ENCODE measurements at regions not wholly inside any gene's neighbourhood (a gene's known extent, or its start where the extent isn't known, plus 50 kb on each side); places are given as distances from the start of the nearest gene placed in this dataset.
"Not testable (repeated sequence)": the region's sequence is repeated elsewhere in the genome, so short reads cannot be mapped to it uniquely, and the experiment has no call there.

DNA sequence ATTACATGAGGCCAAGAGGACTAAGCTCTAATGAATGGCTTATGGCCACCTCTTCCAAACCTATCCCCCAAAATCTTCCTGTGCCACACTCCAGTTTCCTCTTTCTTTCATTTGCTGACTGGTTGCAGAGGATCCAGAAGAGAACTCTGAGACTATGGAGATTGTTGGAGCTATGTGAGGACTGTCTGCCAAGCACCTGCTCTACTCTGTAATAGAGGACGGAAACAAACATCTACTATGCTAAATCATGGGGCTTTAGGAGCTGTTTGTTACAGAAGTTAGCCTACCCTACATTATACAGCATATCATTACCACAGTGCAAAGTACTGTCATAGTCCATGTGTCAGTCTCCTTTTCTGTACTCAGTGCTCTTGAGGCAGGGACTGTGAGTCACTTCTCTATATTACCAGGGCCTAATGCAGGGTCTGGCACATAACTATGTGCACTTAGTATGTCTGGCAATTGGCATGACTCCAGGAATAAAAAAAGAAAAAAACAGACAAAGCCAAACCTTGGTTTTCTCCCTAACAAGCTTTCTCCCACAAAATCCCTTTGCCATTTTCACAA, 95.1 kb downstream of the RPAP3 start:
- no peak for DNase-seq

DNA sequence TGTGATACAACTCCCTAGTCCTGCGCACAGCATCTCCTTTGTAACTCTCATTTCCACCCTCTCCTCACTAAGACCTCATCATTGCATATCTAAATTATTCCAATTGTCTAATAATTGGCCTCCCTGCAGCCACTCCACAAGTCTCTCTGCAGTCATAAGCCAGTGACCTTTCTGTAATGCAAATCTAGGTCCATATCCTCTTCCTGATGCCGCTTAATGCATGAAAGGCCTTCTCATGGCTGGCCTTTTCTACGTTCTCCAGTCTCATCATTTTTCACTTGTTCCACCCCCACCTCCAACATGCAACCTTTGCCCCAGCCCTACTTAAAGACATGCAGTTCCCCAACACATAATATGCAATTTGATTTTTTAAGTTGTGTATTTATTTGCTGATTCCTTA, 96.0 kb downstream of the RPAP3 start:
- no peak for DNase-seq

DNA sequence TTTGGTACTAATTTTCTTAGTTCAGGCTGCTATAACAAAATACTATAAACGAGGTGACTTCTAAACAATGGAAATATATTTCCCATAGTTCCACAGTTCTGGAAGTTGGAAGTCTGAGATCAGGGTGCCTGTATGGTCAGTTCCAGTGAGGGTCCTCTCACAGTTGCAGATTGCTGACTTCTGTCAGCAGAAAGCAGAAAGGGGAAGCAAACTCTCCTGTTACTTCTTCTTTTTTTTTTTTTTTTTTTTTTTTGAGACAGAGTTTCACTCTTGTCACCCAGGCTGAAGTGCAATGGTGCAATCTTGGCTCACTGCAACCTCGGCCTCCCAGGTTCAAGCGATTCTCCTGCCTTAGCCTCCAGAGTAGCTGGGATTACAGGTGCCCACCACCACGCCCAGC, 97.2 kb downstream of the RPAP3 start:
- not testable (repeated sequence) for DNase-seq

GRCh38 chr12:47604221-47604873, 101.5 kb downstream of the RPAP3 start:
- DNase-seq = no peak

DNA sequence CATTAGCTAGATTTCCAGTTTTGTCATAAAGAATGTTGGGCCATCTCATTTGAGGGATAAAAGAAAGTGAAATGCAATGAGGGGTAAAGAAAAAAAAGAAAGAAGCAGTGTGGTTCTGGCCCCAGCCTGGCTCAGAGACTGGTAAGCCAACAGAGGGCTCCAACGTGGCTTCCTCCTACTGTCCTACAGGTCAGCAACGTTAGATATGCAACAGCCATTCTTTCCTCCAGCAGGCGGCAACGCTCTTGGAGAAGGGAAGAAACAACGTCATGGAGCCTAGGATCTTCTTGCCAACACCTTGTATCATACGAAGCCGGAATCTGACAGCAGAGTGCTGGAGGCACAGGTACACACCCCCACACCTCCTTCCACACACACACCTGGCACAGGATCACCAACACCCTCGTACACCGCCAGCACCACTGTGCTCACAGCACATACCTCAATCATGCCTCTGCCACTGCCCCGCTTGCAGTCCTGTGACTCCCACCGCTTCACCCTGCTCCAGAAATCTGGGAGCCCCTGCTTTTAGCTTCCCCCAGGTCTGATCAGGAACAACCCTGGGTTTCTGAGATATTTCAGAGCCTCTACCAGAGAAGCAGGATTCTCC, 102.8 kb downstream of the RPAP3 start:
- no peak for DNase-seq

GRCh38 chr12:47602325-47602724, 103.5 kb downstream of the RPAP3 start:
- no peak for DNase-seq

- no peak for DNase-seq
These were observed 104.8 kb downstream of the RPAP3 start for GRCh38 chr12:47601071-47601470.

DNA sequence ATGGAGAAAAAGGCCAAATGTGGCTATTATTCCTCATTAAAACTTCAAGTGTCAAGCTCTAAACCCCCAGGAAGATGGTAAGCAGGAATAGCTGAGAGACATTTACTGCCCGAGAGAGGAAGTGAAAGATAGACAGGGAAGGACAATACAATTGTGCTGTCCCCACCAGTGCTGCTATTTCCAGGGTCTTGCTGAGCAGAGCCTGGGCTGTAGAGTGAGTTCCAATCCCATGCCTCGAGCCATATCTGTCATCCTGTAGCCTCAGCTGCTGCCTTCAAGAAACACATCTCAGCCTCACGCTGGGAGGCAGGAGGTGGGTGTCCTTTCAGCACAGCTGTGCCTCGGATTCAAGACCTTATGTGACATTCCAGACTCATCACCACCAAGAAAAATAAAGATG, 114.0 kb downstream of the RPAP3 start:
- no peak for DNase-seq

DNA sequence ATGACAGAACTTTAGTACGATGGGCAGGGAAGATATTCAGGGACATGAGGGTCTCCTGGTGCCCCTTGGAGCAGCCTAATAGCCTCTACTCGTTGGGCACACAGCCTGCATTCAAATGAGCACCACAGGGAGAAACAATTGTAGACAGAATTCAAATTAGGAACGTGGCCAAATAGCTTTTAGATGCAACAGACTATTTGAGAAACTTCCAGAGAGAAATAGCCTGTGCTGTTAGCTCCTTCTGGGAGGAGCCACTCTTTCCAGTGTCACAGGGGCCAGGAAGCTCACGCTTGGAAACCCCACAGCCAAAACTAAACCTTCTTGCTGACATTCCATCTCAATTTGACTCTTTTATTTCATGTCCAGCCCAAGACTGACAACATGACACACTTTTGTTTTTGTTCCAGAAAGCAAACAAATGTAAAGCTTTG, 114.5 kb downstream of the RPAP3 start:
- DNase-seq = no peak

GRCh38 chr12:47590771-47591360, 115.0 kb downstream of the RPAP3 start:
- DNase-seq = no peak

DNA sequence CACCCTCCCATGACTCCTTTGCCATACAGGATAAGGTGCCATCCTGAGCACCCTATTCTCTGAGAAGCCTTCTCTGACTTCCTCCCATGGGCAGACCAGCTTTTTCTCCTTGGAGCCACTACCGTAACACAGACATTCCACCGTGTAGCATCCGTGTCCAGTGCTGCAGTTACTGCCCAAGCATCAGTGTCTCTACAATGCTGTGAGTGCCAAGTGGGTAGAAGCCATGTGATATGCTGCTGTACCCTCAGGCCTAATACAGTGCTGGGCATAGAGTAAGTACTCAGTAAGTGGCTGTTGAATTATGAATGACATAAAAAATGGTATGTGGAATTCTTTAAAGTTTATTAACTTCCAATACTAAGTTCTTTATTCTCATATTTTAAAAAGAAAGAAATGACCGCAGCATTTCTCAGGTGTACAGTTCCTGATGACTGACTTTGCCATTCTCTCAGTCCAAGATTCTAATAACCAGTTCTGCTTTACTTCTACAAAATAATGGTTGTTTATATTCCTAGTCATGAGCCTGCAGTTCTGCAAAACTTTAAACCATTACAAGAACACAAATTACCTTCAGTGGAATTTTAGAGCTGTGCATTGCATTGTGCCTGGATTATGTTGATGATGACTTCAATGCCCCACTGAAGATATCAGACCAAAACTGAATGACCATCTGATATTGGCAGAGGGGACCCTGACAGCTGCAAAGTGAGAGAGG, 118.7 kb downstream of the RPAP3 start:
- DNase-seq = no peak

DNA sequence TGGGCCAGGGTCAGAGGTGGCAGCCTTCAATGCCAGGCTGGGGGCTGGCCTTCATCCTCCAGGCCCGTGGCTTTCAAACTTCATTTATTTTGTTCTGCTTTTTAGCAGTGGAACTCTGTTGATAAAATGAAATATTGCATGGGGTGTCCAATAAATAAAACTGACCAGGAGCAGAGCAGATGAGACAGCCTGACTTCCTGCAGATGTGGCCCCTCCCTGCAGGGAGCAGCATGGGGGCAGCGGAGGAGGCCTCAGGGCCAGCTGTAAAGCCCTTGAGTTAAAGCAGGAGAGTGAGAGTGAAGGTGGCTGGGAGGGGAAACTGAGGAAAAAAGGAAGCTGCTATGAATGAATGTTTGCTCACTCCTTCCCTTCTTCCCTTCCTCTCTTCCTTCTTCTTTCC, 120.3 kb downstream of the RPAP3 start:
- DNase-seq = no peak

DNA sequence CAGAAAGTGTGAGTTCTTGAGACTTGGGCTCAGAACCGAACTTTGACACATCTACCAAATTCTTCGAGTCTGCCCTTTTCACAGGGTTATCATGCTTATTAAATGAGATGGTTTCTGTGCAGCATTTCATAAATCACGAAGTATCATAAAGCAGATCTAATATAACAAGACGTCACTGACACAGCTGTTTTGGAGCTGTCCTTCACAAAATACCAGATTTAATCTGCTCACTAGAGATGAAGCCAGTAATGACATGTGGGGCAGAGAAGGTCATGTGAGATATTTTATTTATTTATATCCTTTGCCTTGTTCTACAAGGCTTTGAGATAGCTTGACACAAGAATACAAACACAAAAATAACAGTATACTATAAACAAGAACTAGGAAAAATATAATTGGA, 127.0 kb downstream of the RPAP3 start:
- no peak for DNase-seq

- DNase-seq = no peak
These were observed 128.4 kb downstream of the RPAP3 start for GRCh38 chr12:47577206-47577989.

GRCh38 chr12:47576289-47576945, 129.4 kb downstream of the RPAP3 start:
- no peak for DNase-seq

GRCh38 chr12:47574252-47575021, 131.4 kb downstream of the RPAP3 start:
- no peak for DNase-seq

GRCh38 chr12:47573146-47573659, 132.6 kb downstream of the RPAP3 start:
- DNase-seq = no peak

DNA sequence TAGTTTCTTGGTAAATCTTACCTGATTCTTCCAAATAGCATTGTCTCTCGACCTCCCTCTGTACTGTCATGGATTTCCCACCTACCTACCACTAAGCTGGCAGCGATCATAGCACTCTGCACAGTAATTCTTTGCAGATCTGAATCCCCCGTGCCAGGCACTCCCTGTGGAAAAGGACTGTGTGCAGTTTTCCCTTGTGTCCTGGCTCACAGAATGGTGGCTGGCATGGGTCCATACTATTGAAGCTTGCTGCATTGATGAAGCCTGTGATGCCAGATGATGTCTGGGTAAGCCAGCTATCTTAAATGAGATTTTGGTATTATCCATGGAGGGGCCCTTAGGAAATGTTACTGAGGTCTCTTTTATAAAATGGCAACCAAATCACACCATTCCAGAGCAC, 135.7 kb downstream of the RPAP3 start:
- no peak for DNase-seq

DNA sequence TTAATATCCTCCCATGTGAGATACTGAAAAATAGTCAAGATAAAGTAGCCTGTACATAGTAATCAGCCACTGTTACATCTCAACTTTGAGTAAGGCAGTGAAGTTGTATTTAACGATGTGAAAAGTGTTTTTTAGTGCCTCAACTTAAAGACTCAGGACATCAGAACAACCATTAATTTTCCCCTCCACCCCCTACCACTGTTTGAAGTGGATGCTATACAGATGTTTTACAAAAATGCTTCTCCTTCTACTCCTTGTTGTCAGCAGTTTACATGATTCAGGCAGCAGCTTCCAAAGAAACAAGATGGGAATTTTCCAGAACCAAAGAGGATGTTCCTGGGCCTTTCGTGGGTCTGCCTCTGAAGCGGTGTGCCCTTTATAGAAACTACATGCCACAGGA, 143.6 kb downstream of the RPAP3 start:
- no peak for DNase-seq

DNA sequence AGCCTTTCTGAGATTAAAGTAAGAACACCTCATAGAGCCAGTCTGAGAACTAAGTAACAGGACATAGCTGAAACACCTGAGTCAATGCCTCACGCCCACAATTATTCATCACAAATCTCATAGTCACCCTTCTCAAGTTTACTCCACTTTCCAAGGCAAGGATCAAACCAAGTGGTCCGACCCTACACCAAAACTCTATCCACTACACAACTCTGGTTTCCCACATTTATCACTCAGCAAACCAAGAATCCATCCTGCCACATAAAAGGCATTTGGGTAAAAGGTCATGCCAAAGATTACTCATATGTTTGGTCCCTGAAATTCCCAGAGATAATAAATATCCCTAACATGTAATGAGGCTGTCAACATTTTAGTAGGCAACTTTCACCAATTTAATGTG, 144.1 kb downstream of the RPAP3 start:
- no peak for DNase-seq

DNA sequence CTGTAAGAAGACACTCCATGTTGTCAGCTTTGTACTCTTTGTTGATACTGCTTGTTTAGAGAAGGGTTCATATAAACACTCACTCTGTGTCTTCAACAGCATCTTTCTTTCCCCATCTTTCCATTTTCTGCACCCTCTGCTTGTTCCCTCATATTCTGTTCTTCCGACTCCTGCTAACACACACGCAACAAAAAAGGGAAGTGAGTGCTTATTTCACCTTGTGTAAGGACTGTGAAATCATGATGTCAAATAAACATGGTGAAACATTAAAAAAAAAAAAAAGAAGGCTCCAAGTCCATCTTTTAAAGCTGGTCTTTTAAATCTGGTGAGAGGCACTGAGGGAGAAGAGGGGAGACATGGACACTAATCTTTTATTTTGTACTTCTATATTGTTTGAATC, 145.4 kb downstream of the RPAP3 start:
- no peak for DNase-seq

All from activated CD4-positive, alpha-beta T cell treated with anti-CD3 and anti-CD28 coated beads for 4 hours (primary cell).